SJSA1 (cell line): ENCODE measurements at regions not wholly inside any gene's neighbourhood (a gene's known extent, or its start where the extent isn't known, plus 50 kb on each side); places are given as distances from the start of the nearest gene placed in this dataset.

ENCODE experiments used
- DNase-seq, 2 experiments: peaks; one replicate each; pipeline ENCODE4 v3.0.0-alpha.2; 2015 to 2020; ENCODE audit warnings: low spot score in 2 of 2, low read depth in 1 of 2
- H3K27ac ChIP-seq: fragments of 250-450 bp; sonication (Bioruptor Pico); 2 replicates; pipeline ENCODE4 v1.5.1; 2020; ENCODE audit warnings: mild to moderate bottlenecking, moderate library complexity
- H3K27me3 ChIP-seq: fragments of 250-450 bp; sonication (Bioruptor Pico); replicated peaks from 2 replicates; pipeline ENCODE4 v1.5.1; 2020; ENCODE audit warnings: mild to moderate bottlenecking, moderate library complexity
- H3K36me3 ChIP-seq: fragments of 250-450 bp; sonication (Bioruptor Pico); 2 replicates; pipeline ENCODE4 v1.5.1; 2020; ENCODE audit warnings: mild to moderate bottlenecking
- H3K4me1 ChIP-seq: fragments of 250-450 bp; sonication (Bioruptor Pico); replicated peaks from 2 replicates; pipeline ENCODE4 v1.6.1; 2021; ENCODE audit warnings: mild to moderate bottlenecking
- H3K4me3 ChIP-seq: fragments of 250-450 bp; sonication (Bioruptor Pico); 2 replicates; pipeline ENCODE4 v1.5.1; 2020; ENCODE audit warnings: mild to moderate bottlenecking
- H3K9me3 ChIP-seq: fragments of 250-450 bp; sonication (Bioruptor Pico); replicated peaks from 2 replicates; pipeline ENCODE4 v1.5.1; 2020; ENCODE audit warnings: mild to moderate bottlenecking

DNA sequence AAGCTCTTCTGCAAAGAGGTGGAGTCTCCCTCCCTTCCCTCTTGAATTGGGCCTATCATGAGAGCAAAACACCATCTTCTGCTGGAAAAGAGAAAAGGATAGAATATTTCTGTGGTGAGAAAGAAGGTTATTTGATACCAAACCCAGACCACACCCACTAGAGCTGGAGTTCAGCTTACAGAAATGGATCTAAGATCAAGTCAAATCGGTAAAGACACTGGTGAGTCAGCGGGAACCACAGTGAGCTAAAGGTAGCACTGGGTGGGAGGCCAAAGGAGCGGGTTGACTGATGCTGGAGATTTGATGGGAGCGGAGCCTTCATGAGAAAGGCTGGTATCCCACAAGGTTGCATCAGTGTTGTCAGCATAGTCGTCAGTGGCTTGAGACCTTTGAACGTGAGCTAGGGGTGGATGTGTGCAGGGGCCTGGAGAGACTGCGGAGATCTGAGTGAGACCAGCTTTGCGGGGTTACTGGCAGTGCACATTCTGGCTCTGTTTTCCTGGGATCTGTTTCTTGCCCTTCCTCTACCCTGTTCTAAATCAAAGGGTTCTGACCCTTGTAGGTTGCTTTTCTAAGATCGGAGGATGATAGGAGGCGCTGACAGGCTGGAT lies 106.4 kb upstream of the SCOC start:
- Histone ChIP-seq H3K4me1 (no peaks in the 10 kb centered on the region), H3K4me3 (no peak overlapping the region), H3K27me3 (no peaks in the 10 kb centered on the region), H3K36me3 (no peaks in the 10 kb centered on the region), H3K9me3 (no peaks in the 10 kb centered on the region; the same call in 1 of the 2 replicates), H3K27ac (no peak overlapping the region)
- DNase-seq: no peak

DNA sequence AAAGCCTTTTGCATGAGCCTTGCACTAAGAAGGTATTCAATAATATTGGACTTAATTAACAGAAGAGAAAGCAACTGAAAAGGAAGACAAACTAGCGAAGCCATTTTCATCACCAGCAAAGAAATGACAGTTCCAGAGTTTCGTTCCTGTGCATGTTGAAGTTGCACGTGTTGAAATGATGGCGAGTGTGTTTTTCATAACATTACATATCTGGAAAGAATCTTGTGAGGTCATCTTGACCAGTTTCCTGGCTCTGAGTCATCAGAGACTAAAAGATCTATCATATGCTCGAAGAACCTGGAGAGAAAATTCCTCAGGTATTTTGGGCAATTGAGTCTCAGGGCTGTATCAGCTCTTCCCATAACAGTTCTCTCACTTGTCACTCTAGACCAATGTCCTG lies 106.2 kb upstream of the MAML3 start:
- Histone ChIP-seq H3K4me3 (no peak overlapping the region), H3K36me3 (no peaks in the 10 kb centered on the region), H3K27ac (no peak overlapping the region), H3K27me3 (no peaks in the 10 kb centered on the region), H3K9me3 (no peaks in the 10 kb centered on the region), H3K4me1 (peaks cover 35% of the 10 kb centered on the region)
- peak in 1 of 2 experiments; percentile 27 for DNase-seq

DNA sequence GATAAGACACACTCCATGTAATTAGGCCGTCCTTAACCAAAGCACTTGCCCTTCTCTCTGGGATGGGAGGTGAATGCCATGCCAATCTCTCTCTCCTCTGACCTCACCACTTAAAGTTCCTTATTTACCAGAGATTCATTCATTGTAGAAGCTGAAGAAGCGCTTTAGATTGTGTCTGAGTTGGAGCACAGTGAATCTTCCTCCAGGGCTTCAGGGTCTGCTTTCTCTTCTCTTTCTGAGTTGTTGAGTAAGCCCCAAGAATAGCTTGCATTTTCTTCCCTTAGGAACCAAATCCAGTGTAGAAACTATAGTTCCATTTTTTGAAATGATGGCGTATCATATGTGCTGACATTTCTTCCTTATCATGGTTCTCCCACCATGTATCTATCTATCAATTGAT lies 104.5 kb upstream of the MAML3 start:
- Histone ChIP-seq H3K4me1 (peaks cover 53% of the 10 kb centered on the region), H3K4me3 (no peak overlapping the region), H3K9me3 (no peaks in the 10 kb centered on the region), H3K27ac (no peak overlapping the region), H3K36me3 (no peaks in the 10 kb centered on the region), H3K27me3 (no peaks in the 10 kb centered on the region)
- DNase-seq: no peak

DNA sequence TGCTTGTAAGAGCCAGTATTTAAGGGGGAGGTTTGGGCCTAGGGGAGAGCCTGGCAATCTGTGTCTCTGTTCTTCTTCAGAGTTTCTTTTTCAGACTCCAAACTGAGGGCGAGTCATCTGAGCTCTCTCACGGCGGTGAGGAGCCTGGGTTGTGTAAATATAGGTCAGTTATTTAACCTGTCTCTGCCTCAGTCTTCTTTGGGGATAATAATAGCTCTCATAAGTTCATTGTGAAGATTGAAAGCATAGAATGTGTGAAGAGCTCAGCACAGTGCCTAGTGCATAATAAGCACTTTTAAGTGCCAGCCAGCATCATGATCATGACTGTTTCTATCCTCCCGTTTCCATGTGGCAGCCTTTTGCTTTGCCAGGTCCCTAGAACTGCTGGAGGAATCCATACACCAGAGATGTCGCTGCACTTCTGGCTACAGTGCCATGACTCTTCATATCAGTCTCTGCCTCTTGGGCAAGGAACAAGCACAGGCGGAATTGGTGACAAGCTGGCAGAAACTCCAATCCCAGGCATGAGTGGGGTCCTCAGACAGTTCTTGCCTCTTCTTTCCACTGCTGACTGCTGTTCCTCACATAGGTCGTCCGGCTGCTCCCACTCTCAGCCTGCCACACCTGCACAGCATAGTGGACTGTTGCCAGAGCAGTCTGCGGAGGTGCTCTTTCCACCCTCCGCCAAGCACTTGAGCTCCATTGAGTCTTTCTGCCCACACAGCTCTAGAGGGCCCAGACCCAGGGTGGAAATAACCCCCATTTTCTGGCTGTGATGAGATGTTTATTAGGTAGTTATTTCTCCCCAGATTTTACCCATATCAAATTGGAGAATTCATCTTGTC lies 103.7 kb upstream of the MAML3 start:
- Histone ChIP-seq H3K9me3 (no peaks in the 10 kb centered on the region), H3K27ac (peak overlapping the region; percentile 27; the same call in 1 of the 2 replicates), H3K4me1 (peaks cover 57% of the 10 kb centered on the region), H3K27me3 (no peaks in the 10 kb centered on the region), H3K36me3 (no peaks in the 10 kb centered on the region), H3K4me3 (no peak overlapping the region)
- DNase-seq: peak in 1 of 2 experiments; percentile 9

DNA sequence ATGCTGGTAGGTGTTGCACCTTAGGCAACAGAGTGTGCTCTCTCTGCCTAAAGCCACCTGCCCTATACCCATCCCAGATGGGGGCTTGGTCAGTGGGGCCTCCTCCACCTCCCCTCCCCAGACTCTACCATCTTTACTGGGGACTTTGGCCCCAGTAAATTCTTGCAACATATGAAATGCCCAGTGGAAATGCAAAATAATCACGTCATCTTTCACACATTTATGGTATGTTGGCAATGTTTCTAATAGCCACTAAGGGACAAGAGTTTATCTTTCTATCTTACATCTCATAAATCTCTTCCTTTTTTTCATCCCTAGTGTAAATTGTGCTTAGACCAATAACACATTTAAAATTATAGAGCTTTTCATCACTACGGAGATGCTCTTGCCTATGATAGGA lies 103.0 kb upstream of the MAML3 start:
- peak in 1 of 2 experiments; percentile 6 for DNase-seq
- H3K4me3 ChIP-seq: no peak overlapping the region
- H3K27me3 ChIP-seq: no peaks in the 10 kb centered on the region
- peaks cover 65% of the 10 kb centered on the region for H3K4me1 ChIP-seq
- peak overlapping the region; percentile 32 for H3K27ac ChIP-seq
- H3K9me3 ChIP-seq: no peaks in the 10 kb centered on the region
- H3K36me3 ChIP-seq: no peaks in the 10 kb centered on the region

DNA sequence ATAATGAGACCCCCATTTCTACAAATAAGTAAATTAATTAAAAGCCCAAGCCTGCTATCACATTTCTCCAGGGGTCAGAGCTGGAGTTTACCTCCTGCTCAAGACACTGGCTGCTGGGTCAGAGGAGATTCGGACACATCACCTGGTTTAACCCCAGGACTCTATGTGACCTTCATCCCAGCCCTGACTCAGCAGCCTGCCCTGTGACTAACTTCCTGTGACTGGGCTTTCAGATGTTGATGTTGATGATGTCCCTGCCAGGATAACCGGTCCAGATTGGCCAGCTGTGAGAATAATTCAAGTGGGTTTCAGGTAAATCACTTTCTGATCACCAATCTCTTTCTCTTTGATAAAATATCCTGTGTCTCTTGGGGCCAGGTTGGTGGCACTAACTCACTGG lies 102.4 kb upstream of the MAML3 start:
- no peaks in the 10 kb centered on the region for H3K9me3 ChIP-seq
- H3K27me3 ChIP-seq: no peaks in the 10 kb centered on the region
- DNase-seq: peak in 1 of 2 experiments; percentile 18
- no peak overlapping the region for H3K4me3 ChIP-seq
- H3K4me1 ChIP-seq: peaks cover 69% of the 10 kb centered on the region
- H3K27ac ChIP-seq: peak overlapping the region; percentile 32
- no peaks in the 10 kb centered on the region for H3K36me3 ChIP-seq

DNA sequence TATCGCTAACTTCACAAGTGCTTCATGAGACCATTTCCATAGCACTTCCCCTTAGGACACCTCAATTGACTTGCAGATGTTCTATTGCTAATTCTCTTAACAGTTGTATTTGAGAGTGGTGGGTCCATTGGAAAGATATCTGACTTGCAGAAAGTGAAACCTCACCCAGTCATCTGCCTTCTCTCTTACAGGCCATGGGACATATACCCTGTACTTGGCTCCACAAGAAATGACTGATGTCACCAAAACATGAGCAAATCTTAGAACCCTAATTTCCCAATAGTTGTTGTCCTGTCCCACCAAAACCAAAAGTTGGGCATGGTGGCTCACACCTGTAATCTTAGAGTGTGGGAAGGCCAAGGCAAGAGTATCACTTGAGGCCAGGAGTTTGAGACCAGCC lies 101.9 kb upstream of the MAML3 start:
- no peaks in the 10 kb centered on the region for H3K27me3 ChIP-seq
- DNase-seq: no peak
- no peaks in the 10 kb centered on the region for H3K36me3 ChIP-seq
- H3K9me3 ChIP-seq: no peaks in the 10 kb centered on the region
- no peak overlapping the region for H3K4me3 ChIP-seq
- H3K27ac ChIP-seq: peak overlapping the region; percentile 32; the same call in 1 of the 2 replicates
- H3K4me1 ChIP-seq: peaks cover 69% of the 10 kb centered on the region

DNA sequence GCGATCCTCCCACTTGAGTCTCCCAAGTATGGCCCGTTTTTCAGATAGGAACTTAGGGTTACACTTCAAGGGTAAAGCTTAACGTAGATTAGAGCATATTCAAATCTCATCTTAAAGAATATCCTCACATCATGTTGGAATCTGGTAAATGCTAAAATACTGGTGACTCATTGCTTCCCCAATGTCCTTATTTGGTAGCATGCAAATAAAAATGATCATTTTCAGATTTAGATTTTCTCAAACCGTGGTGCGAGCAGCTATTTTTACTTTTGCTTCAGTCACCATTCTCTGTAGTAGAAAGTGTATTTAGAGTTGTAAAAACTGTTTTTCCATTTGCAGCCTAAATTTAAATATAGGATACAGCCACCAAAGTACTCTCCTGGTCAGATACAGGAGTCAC lies 101.5 kb upstream of the MAML3 start:
- Histone ChIP-seq H3K4me3 (no peak overlapping the region), H3K9me3 (no peaks in the 10 kb centered on the region), H3K4me1 (peaks cover 65% of the 10 kb centered on the region), H3K27ac (peak overlapping the region; percentile 32; the same call in 1 of the 2 replicates), H3K27me3 (no peaks in the 10 kb centered on the region), H3K36me3 (no peaks in the 10 kb centered on the region)
- DNase-seq: peak in 1 of 2 experiments; percentile 24

DNA sequence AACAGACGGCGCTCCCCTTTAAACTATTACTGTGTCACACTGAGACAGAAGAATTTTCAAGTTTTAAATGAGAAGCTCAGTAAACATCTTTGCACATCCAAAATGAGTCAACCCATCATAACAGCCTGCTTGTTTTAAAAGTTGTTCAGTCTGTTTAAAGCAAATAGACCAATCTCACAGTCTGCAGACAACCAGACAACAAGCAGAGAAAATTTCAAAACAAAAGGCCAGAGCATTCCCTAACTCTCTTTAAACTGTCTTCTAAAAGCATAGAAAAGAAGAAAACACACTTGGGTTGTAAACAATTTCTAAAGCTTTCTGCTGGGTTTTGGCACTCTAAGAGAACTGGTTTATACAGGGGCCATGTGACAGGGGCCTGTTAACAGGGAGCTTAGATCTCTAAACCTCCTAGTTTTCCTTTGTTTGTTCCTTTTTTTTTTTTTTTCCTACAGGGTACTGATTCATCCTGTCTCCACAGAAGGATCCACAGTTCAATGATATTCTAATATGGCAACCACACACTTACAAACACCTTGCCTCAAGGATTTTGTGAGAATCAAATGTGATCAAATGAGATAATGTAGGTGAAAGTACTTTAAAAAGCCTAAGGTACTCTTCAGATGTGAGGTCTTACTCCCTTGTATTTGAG lies 100.8 kb upstream of the MAML3 start:
- H3K4me1 ChIP-seq: peaks cover 59% of the 10 kb centered on the region
- H3K9me3 ChIP-seq: no peaks in the 10 kb centered on the region
- H3K27me3 ChIP-seq: no peaks in the 10 kb centered on the region
- DNase-seq: peak in 1 of 2 experiments; percentile 58
- no peak overlapping the region for H3K4me3 ChIP-seq
- no peaks in the 10 kb centered on the region for H3K36me3 ChIP-seq
- peak overlapping the region; percentile 31 for H3K27ac ChIP-seq

DNA sequence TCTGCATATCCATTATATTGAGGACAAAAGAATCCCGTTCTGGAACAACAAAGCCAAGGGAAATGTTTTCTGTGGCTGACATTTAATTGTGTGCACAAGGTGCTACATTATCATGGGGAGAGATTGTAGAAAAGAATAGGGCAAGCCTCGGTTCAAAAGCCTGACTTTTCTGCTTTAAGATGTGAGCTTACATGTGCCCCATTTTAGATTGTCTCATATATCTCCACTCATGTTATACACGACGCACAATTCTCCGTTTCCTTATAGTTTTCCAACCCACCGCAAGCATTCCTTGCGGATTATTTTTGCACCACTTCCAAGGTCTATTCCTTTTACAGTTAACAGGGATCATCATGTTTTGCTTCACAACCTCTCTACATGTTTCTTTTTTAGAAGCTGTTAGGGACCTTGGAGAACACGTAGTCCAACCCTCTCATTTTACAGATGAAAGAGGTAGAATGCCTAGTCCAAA lies 99.6 kb upstream of the MAML3 start:
- Histone ChIP-seq H3K4me3 (no peak overlapping the region), H3K4me1 (peaks cover 59% of the 10 kb centered on the region), H3K27ac (peak overlapping the region; percentile 13; the same call in 1 of the 2 replicates), H3K27me3 (no peaks in the 10 kb centered on the region), H3K9me3 (no peaks in the 10 kb centered on the region), H3K36me3 (no peaks in the 10 kb centered on the region)
- no peak for DNase-seq

DNA sequence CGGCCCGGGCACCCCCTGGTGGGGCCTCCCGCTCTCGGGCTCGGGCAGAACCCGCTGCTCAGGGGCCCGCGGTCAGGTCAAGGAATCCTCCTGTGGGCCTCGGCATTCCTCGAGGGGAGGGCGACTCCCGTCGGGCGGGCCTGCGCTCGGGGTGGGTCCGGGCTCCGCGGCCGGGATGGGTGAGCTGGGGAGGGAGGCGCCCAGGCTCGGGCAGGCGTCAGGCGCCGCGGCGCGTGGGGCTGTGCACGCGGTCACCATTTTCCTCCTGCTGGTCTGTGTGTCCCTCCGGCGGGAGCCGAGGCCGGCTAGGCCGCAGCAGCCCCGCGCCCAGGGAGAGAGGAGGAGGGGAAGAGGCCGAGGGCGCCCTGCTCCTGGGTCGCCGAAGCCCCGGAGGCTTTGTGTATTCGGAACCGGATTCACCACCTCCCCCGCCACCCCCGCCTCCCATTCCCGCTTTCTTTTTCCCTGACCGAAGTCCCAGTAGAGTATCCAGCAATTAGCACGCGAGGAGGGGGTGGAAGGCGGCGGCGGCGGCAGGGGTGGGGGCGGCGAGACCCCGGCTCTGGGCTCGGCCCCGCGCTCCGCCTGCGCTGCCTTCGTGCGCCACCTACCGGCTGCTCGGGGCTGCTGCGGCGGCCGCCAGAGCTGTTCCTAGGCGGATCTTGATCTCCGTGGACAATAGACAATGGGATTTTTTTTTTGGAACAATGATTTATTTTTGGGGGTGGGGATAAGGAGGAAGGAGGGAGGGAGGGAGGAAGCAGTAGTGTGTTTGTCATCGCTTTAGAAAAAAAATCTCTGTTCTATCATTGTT lies 99.0 kb upstream of the MAML3 start:
- peak overlapping the region; percentile 47 for H3K4me3 ChIP-seq
- H3K9me3 ChIP-seq: no peaks in the 10 kb centered on the region
- H3K36me3 ChIP-seq: no peaks in the 10 kb centered on the region
- H3K27me3 ChIP-seq: no peaks in the 10 kb centered on the region
- DNase-seq: peak; percentile 81
- H3K4me1 ChIP-seq: peaks cover 59% of the 10 kb centered on the region
- peak overlapping the region; percentile 97 for H3K27ac ChIP-seq

DNA sequence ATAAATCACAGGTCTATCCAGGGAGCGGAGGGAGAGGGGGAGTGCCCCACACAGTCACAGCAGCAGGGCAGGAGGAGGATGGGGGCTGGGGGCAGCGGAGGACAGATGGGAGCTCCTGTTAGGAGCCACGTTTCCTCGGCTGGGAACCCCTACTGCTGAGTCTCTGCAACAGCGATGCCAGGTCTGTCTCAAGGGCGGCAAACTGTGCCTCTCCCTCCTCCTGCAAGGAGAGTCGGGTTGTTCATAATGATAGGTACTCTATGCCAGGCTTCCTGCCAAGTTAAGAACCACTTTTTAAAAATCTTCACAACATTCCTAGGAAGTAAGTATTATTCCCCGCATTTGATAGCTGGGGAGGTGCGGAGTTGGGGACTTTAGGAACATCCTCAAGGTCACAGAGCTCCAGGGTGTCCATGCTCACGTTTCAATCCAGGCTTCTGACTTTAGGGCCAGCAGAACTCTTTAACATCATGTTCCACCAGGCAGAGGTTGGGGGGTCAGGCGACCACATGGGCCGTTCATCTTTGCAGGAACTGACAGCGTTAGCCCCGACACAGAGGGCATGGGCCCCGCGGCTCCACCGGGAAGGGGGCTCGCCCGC lies 98.3 kb upstream of the MAML3 start:
- peak in 1 of 2 experiments; percentile 55 for DNase-seq
- Histone ChIP-seq H3K4me3 (peak overlapping the region; percentile 47), H3K36me3 (no peaks in the 10 kb centered on the region), H3K27ac (peak overlapping the region; percentile 97), H3K27me3 (no peaks in the 10 kb centered on the region), H3K9me3 (no peaks in the 10 kb centered on the region), H3K4me1 (peaks cover 54% of the 10 kb centered on the region)

DNA sequence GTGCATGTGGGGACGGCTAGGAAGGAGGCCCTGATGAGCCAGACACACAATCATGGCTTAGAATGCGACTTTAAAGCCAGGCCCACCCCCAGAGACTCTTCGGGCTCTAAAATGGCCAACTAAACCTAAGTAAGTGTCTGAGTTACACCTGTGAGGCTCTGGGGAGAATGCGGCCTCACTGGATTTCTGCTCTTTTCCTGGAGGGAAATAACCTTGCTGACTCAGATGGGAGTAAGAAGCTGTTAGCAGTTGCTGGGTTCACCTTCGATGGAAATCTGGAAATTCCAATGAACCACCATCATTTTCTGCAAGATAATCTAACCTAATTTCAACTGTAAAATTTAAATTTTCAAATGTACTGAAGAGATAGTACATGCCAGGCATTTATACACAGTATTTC lies 97.6 kb upstream of the MAML3 start:
- peaks cover 47% of the 10 kb centered on the region for H3K4me1 ChIP-seq
- no peaks in the 10 kb centered on the region for H3K9me3 ChIP-seq
- no peak overlapping the region for H3K4me3 ChIP-seq
- H3K27me3 ChIP-seq: no peaks in the 10 kb centered on the region
- H3K36me3 ChIP-seq: no peaks in the 10 kb centered on the region
- DNase-seq: no peak
- H3K27ac ChIP-seq: no peak overlapping the region
